HEK293 (cell line): ENCODE measurements at regions not wholly inside any gene's neighbourhood (a gene's known extent, or its start where the extent isn't known, plus 50 kb on each side); places are given as distances from the start of the nearest gene placed in this dataset.

Experiments used
- CTCF ChIA-PET: fragments of 350-600 bp; formaldehyde crosslinking; extraction: SDS; loops from one replicate; lab custom pipeline; 2021; ENCODE audit warnings: antibody characterized with exemption; lab: Yijun Ruan, JAX
- POLR2A ChIA-PET: fragments of 300-600 bp; formaldehyde crosslinking; extraction: SDS; loops from one replicate; lab custom pipeline; 2020; ENCODE audit warnings: antibody characterized with exemption, inconsistent platforms; lab: Yijun Ruan, JAX
- H3K27ac ChIP-seq: fragments of 200-500 bp; sonication (Bioruptor generic); 2 replicates; pipeline ENCODE4 v1.5.1; 2014; ENCODE audit warnings: low read depth, low read length, control low read depth, inconsistent platforms; ENCODE audit errors: extremely low read depth
- H3K36me3 ChIP-seq, 2 experiments: fragments of 200-500 bp in 1 of 2; sonication (Bioruptor generic) in 1 of 2; 1 replicate in 1 of 2; 2 replicates in 1 of 2; pipeline ENCODE4 v1.5.1; 2014 to 2017; ENCODE audit warnings: inconsistent platforms in 2 of 2, low read length in 2 of 2; ENCODE audit not compliant: control insufficient read depth in 2 of 2, insufficient read depth in 1 of 2
- H3K4me1 ChIP-seq: fragments of 200-500 bp; sonication (Bioruptor generic); 2 replicates; pipeline ENCODE4 v1.5.1; 2014; ENCODE audit warnings: mild to moderate bottlenecking, low read length, inconsistent platforms; ENCODE audit not compliant: control insufficient read depth, insufficient read depth
- H3K4me3 ChIP-seq: 2 replicates; pipeline ENCODE4 v1.5.1; 2011; ENCODE audit warnings: low read depth, mild to moderate bottlenecking, control low read depth, low read length, moderate library complexity
- H3K9me3 ChIP-seq: fragments of 200-500 bp; sonication (Bioruptor generic); 2 replicates; pipeline ENCODE4 v1.5.1; 2014; ENCODE audit warnings: low read depth, low read length, inconsistent platforms; ENCODE audit not compliant: control insufficient read depth, insufficient read depth
- AEBP2 ChIP-seq: fragments of 450-650 bp; formaldehyde crosslinking; IDR thresholded peaks from 2 replicates; pipeline ENCODE4 v1.5.1; 2016; ENCODE audit warnings: missing biosample characterization, missing genetic modification characterization, borderline replicate concordance
- BCL11B ChIP-seq: fragments of 450-650 bp; formaldehyde crosslinking; IDR thresholded peaks from 2 replicates; pipeline ENCODE4 v1.5.1; 2016; ENCODE audit warnings: low read depth, missing biosample characterization, missing genetic modification characterization
- GLI2 ChIP-seq: fragments of 450-650 bp; formaldehyde crosslinking; IDR thresholded peaks from 2 replicates; pipeline ENCODE4; 2017; ENCODE audit warnings: missing biosample characterization, missing genetic modification characterization, low read depth, borderline replicate concordance
- KLF17 ChIP-seq: fragments of 450-650 bp; formaldehyde crosslinking; IDR thresholded peaks from 2 replicates; pipeline ENCODE4 v1.5.1; 2016; ENCODE audit warnings: missing biosample characterization, missing genetic modification characterization
- RBAK ChIP-seq: fragments of 450-650 bp; formaldehyde crosslinking; IDR thresholded peaks from 2 replicates; pipeline ENCODE4 v1.5.1; 2016; ENCODE audit warnings: missing biosample characterization, missing genetic modification characterization
- REPIN1 ChIP-seq: fragments of 450-650 bp; formaldehyde crosslinking; IDR thresholded peaks from 2 replicates; pipeline ENCODE4 v1.5.1; 2017; ENCODE audit warnings: missing biosample characterization, missing genetic modification characterization, low read depth
- TRIM28 ChIP-seq: IDR thresholded peaks from 2 replicates; pipeline ENCODE4 v1.6.1; 2011; ENCODE audit warnings: low read length, control low read depth, borderline replicate concordance
- ZBTB20 ChIP-seq: fragments of 450-650 bp; formaldehyde crosslinking; IDR thresholded peaks from 2 replicates; pipeline ENCODE4 v1.5.1; 2016; ENCODE audit warnings: missing biosample characterization, missing genetic modification characterization
- ZFP69B ChIP-seq: fragments of 450-650 bp; formaldehyde crosslinking; IDR thresholded peaks from 2 replicates; pipeline ENCODE4 v1.5.1; 2016; ENCODE audit warnings: missing biosample characterization, missing genetic modification characterization
- ZNF10 ChIP-seq: fragments of 450-650 bp; formaldehyde crosslinking; IDR thresholded peaks from 2 replicates; pipeline ENCODE4 v1.5.1; 2017; ENCODE audit warnings: missing biosample characterization, missing genetic modification characterization
- ZNF223 ChIP-seq: fragments of 450-650 bp; formaldehyde crosslinking; IDR thresholded peaks from 2 replicates; pipeline ENCODE4 v1.5.1; 2016; ENCODE audit warnings: missing biosample characterization, missing genetic modification characterization
- ZNF324 ChIP-seq: fragments of 450-650 bp; formaldehyde crosslinking; IDR thresholded peaks from 2 replicates; pipeline ENCODE4 v1.5.1; 2016; ENCODE audit warnings: missing biosample characterization, missing genetic modification characterization
- ZNF394 ChIP-seq: fragments of 450-650 bp; formaldehyde crosslinking; IDR thresholded peaks from 2 replicates; pipeline ENCODE4 v1.5.1; 2016; ENCODE audit warnings: missing biosample characterization, missing genetic modification characterization, mild to moderate bottlenecking, moderate library complexity, borderline replicate concordance
- ZNF423 ChIP-seq: fragments of 450-650 bp; formaldehyde crosslinking; IDR thresholded peaks from 2 replicates; pipeline ENCODE4 v1.5.1; 2016; ENCODE audit warnings: missing biosample characterization, missing genetic modification characterization
- ZNF473 ChIP-seq: fragments of 450-650 bp; formaldehyde crosslinking; IDR thresholded peaks from 2 replicates; pipeline ENCODE4 v1.5.1; 2017; ENCODE audit warnings: missing biosample characterization, missing genetic modification characterization
- ZNF514 ChIP-seq: fragments of 450-650 bp; formaldehyde crosslinking; IDR thresholded peaks from 2 replicates; pipeline ENCODE4 v1.5.1; 2016; ENCODE audit warnings: missing biosample characterization, missing genetic modification characterization
- ZNF521 ChIP-seq: fragments of 450-650 bp; formaldehyde crosslinking; IDR thresholded peaks from 2 replicates; pipeline ENCODE4 v1.5.1; 2017; ENCODE audit warnings: missing biosample characterization, mild to moderate bottlenecking, missing genetic modification characterization
- ZNF654 ChIP-seq: fragments of 450-650 bp; formaldehyde crosslinking; IDR thresholded peaks from 2 replicates; pipeline ENCODE4 v1.5.1; 2016; ENCODE audit warnings: low read depth, missing biosample characterization, missing genetic modification characterization
- ZNF658 ChIP-seq: fragments of 450-650 bp; formaldehyde crosslinking; IDR thresholded peaks from 2 replicates; pipeline ENCODE4; 2016; ENCODE audit warnings: missing biosample characterization, missing genetic modification characterization
- ZNF677 ChIP-seq: fragments of 450-650 bp; IDR thresholded peaks from 2 replicates; pipeline ENCODE4 v1.5.0; 2018; ENCODE audit warnings: missing biosample characterization, mild to moderate bottlenecking, missing genetic modification characterization, moderate library complexity
- ZNF776 ChIP-seq: fragments of 450-650 bp; formaldehyde crosslinking; IDR thresholded peaks from 2 replicates; pipeline ENCODE4 v1.5.0; 2017; ENCODE audit warnings: missing biosample characterization, missing genetic modification characterization, borderline replicate concordance
- ZNF785 ChIP-seq: fragments of 450-650 bp; formaldehyde crosslinking; IDR thresholded peaks from 2 replicates; pipeline ENCODE4 v1.5.1; 2016; ENCODE audit warnings: missing biosample characterization, missing genetic modification characterization
- ZNF830 ChIP-seq: fragments of 450-650 bp; IDR thresholded peaks from 2 replicates; pipeline ENCODE4 v1.5.0; 2018; ENCODE audit warnings: missing biosample characterization, missing genetic modification characterization, low read depth, mild to moderate bottlenecking, moderate library complexity
- ZSCAN16 ChIP-seq: fragments of 450-650 bp; formaldehyde crosslinking; IDR thresholded peaks from 2 replicates; pipeline ENCODE4 v1.5.1; 2016; ENCODE audit warnings: missing biosample characterization, missing genetic modification characterization
- TF ChIP-seq, protein P1 (sequence below): fragments of 450-650 bp; formaldehyde crosslinking; IDR thresholded peaks from 2 replicates; pipeline ENCODE4 v1.5.1; 2016; ENCODE audit warnings: missing biosample characterization, missing genetic modification characterization
- TF ChIP-seq, protein P2 (sequence below): fragments of 450-650 bp; formaldehyde crosslinking; optimal IDR thresholded peaks from 2 replicates; pipeline ENCODE3; 2016; ENCODE audit warnings: missing biosample characterization, mild to moderate bottlenecking, missing genetic modification characterization
- TF ChIP-seq, protein P3 (sequence below): fragments of 450-650 bp; formaldehyde crosslinking; IDR thresholded peaks from 2 replicates; pipeline ENCODE4 v1.5.1; 2016; ENCODE audit warnings: missing biosample characterization, missing genetic modification characterization

GRCh38 chr11:97463891-97464290 is 1074.1 kb downstream of the JRKL start:
- no peak for TF ChIP-seq ZNF423 (tag by site-specific recombination)
- no peak for TF ChIP-seq ZNF830 (tag by site-specific recombination)
- TF ChIP-seq ZBTB20 (tag by site-specific recombination) = no peak
- TF ChIP-seq ZNF776 (tag by site-specific recombination) = no peak
- TF ChIP-seq, protein P1, sequence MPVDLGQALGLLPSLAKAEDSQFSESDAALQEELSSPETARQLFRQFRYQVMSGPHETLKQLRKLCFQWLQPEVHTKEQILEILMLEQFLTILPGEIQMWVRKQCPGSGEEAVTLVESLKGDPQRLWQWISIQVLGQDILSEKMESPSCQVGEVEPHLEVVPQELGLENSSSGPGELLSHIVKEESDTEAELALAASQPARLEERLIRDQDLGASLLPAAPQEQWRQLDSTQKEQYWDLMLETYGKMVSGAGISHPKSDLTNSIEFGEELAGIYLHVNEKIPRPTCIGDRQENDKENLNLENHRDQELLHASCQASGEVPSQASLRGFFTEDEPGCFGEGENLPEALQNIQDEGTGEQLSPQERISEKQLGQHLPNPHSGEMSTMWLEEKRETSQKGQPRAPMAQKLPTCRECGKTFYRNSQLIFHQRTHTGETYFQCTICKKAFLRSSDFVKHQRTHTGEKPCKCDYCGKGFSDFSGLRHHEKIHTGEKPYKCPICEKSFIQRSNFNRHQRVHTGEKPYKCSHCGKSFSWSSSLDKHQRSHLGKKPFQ (tag by site-specific recombination) = no peak
- TF ChIP-seq ZNF473 = no peak
- TF ChIP-seq ZNF677 = no peak
- TF ChIP-seq RBAK (tag by site-specific recombination) = no peak
- TF ChIP-seq, all 188 proteins: peak for 0
- ChIA-PET CTCF (no interaction called here), POLR2A (no interaction called here)
- H3K9me3 ChIP-seq = no peaks in the 10 kb centered on the region
- no peak overlapping the region for H3K27ac ChIP-seq
- H3K4me1 ChIP-seq = no peaks in the 10 kb centered on the region
- H3K36me3 ChIP-seq = no peaks in the 10 kb centered on the region
- no peak overlapping the region for H3K4me3 ChIP-seq

DNA sequence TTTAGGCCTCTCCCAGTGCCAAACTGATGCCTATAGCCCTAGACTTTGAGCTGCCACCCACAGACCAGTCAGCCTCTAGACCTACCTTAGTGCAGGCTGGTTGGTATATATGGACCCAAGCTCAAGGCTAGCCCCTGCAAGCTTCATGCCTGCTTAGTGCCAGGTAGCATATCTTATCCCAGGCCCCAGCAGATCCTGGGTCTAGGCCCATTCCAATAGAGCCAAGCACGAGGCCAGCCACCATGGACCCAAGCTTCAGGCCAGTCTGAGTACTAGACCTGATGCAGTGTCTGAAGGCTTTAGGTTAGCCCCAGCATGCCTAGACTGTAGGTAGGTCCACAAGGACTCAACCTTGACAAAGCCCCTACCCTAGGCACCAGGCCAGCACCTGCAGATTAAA is 1081.7 kb downstream of the JRKL start:
- Histone ChIP-seq H3K36me3 (no peaks in the 10 kb centered on the region), H3K9me3 (no peaks in the 10 kb centered on the region), H3K27ac (no peak overlapping the region), H3K4me1 (no peaks in the 10 kb centered on the region), H3K4me3 (no peak overlapping the region)
- POLR2A ChIA-PET = no interaction called here
- TF ChIP-seq, protein P2, sequence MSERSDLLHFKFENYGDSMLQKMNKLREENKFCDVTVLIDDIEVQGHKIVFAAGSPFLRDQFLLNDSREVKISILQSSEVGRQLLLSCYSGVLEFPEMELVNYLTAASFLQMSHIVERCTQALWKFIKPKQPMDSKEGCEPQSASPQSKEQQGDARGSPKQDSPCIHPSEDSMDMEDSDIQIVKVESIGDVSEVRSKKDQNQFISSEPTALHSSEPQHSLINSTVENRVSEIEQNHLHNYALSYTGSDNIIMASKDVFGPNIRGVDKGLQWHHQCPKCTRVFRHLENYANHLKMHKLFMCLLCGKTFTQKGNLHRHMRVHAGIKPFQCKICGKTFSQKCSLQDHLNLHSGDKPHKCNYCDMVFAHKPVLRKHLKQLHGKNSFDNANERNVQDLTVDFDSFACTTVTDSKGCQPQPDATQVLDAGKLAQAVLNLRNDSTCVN (tag by site-specific recombination) = no peak
- TF ChIP-seq TRIM28 = no peak
- no peak for TF ChIP-seq ZNF654 (tag by site-specific recombination)
- no peak for TF ChIP-seq KLF17 (tag by site-specific recombination)
- no peak for TF ChIP-seq ZNF514 (tag by site-specific recombination)
- TF ChIP-seq REPIN1 = no peak
- CTCF ChIA-PET = no interaction called here

DNA sequence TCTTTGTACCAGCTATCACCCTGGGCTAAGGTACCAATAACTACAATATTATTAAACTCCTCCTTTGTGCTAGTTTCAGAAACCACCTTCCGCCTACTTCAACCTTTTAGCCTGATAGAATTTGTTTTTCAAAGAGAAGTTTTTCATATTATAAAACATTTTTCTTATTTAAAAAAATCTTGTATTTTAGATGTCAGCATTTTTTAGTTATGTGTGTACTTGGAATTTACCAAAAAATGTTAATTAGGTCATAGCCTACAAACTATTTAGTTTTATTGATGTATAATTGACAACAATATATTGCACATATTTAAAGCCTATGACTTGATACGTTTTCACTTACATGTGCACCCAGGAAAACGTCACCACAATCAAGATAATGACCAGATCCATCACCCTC is 1097.6 kb downstream of the JRKL start:
- Histone ChIP-seq H3K9me3 (no peaks in the 10 kb centered on the region), H3K4me3 (no peak overlapping the region), H3K27ac (no peak overlapping the region), H3K36me3 (no peaks in the 10 kb centered on the region), H3K4me1 (no peaks in the 10 kb centered on the region)
- POLR2A ChIA-PET = no interaction called here
- CTCF ChIA-PET = no interaction called here
- no peak for TF ChIP-seq ZNF785 (tag by site-specific recombination)
- TF ChIP-seq ZFP69B = no peak
- no peak for TF ChIP-seq GLI2 (tag by site-specific recombination)
- no peak for TF ChIP-seq ZNF658
- no peak for TF ChIP-seq ZNF10
- TF ChIP-seq, protein P3, sequence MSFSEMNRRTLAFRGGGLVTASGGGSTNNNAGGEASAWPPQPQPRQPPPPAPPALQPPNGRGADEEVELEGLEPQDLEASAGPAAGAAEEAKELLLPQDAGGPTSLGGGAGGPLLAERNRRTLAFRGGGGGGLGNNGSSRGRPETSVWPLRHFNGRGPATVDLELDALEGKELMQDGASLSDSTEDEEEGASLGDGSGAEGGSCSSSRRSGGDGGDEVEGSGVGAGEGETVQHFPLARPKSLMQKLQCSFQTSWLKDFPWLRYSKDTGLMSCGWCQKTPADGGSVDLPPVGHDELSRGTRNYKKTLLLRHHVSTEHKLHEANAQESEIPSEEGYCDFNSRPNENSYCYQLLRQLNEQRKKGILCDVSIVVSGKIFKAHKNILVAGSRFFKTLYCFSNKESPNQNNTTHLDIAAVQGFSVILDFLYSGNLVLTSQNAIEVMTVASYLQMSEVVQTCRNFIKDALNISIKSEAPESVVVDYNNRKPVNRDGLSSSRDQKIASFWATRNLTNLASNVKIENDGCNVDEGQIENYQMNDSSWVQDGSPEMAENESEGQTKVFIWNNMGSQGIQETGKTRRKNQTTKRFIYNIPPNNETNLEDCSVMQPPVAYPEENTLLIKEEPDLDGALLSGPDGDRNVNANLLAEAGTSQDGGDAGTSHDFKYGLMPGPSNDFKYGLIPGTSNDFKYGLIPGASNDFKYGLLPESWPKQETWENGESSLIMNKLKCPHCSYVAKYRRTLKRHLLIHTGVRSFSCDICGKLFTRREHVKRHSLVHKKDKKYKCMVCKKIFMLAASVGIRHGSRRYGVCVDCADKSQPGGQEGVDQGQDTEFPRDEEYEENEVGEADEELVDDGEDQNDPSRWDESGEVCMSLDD = no peak
- TF ChIP-seq AEBP2 = no peak
- no peak for TF ChIP-seq ZNF473
- TF ChIP-seq ZNF521 = no peak
- no peak for TF ChIP-seq BCL11B
- TF ChIP-seq ZNF223 = no peak
- no peak for TF ChIP-seq ZSCAN16
- TF ChIP-seq ZNF324 (tag by site-specific recombination) = no peak
- no peak for TF ChIP-seq ZNF394 (tag by site-specific recombination)
